ENCODE measurements at regions not wholly inside any gene's neighbourhood (a gene's known extent, or its start where the extent isn't known, plus 50 kb on each side); places are given as distances from the start of the nearest gene placed in this dataset.
"Not testable (repeated sequence)": the region's sequence is repeated elsewhere in the genome, so short reads cannot be mapped to it uniquely, and the experiment has no call there.

DNA sequence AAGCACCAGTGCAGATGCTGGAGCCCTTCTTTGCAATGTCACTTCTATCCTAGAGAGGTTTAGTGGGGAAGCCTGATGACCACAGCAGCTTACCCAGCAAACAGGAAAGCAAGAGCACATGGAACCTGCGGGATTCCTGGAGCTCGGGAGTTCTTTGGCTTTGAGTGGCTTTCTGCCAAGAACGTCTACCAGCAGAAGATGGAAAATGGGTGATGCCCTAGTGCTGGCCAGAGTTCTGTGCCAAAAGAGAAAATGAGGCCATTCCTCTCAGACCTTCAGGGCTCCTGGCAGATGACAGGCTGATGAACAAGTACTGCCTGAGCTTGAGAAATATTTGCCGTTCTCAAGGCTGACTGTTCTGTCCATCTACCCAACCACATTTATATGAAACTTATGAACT is 332.1 kb upstream of the CCL2 start:
- H3K36me3 Mint-ChIP-seq = no peaks in the 10 kb centered on the region
- no peaks in the 10 kb centered on the region for H3K9me3 Mint-ChIP-seq
- ATAC-seq (no peak), DNase-seq (ENCODE audit: low spot score) (no peak)
- H3K4me1 Mint-ChIP-seq (ENCODE audit: low read depth in 2 of 2) = no peaks in the 10 kb centered on the region
- H3K4me3 Mint-ChIP-seq = no peak overlapping the region
- H3K27me3 Mint-ChIP-seq = peaks cover 13 to 22% of the 10 kb centered on the region in 2 donors
- no peak overlapping the region for H3K27ac Mint-ChIP-seq

DNA sequence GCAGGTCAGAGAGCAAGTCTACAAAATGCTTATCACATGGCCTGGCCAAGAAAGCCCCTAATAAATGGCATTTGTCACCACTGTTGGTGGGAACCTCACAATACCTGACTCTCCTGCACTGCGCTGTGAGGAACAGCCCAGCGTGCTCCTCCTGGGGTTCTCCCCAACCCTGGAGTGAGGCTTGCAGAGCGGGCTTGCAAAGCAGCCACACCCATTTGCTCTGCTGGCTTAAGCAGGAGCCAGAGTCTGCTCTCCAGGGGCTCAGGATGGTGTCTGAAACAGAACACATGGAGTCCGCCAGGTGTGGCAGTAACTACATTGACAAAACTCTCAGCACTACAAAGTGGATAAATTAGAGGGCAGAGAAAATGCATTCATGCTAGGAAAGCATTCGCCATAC is 331.0 kb upstream of the CCL2 start:
- H3K4me1 Mint-ChIP-seq (ENCODE audit: low read depth in 2 of 2) = no peaks in the 10 kb centered on the region
- H3K27ac Mint-ChIP-seq = no peak overlapping the region
- H3K9me3 Mint-ChIP-seq = no peaks in the 10 kb centered on the region
- no peaks in the 10 kb centered on the region for H3K36me3 Mint-ChIP-seq
- H3K27me3 Mint-ChIP-seq = peaks cover 10 to 16% of the 10 kb centered on the region in 2 donors
- ATAC-seq = no peak
- H3K4me3 Mint-ChIP-seq = no peak overlapping the region
- DNase-seq (ENCODE audit: low spot score) = no peak

- ATAC-seq (no peak), DNase-seq (ENCODE audit: low spot score) (no peak)
- Mint-ChIP-seq H3K27ac (no peak overlapping the region), H3K4me3 (no peak overlapping the region), H3K9me3 (no peaks in the 10 kb centered on the region), H3K4me1 (ENCODE audit: low read depth in 2 of 2) (no peaks in the 10 kb centered on the region), H3K36me3 (no peaks in the 10 kb centered on the region), H3K27me3 (peaks cover 13 to 16% of the 10 kb centered on the region in 2 donors)
Observed at GRCh38 chr17:33925649-33926048, 329.4 kb upstream of the CCL2 start.

DNA sequence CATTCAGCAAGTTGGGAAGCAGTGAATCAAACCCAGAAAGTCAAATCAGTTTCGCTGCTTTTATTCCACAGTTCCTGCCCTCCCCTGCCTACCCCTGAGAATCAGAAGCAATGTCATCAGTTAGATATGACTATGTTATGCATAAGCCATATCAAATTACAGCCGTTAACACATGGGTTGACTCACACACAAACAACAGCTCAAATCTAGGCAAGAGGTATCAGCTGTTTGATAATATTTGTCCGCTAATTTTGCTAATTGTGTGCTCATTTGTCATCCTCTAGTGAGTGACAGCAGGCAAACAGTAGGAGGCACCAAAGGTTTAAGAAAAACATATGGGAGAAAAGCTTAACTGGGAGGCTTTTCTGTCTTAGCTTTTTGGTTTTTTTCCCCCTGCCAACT is 327.4 kb upstream of the CCL2 start:
- Mint-ChIP-seq H3K9me3 (no peaks in the 10 kb centered on the region), H3K4me1 (ENCODE audit: low read depth in 2 of 2) (no peaks in the 10 kb centered on the region), H3K4me3 (no peak overlapping the region), H3K27ac (no peak overlapping the region), H3K27me3 (peaks cover 0 to 3% of the 10 kb centered on the region in 2 donors), H3K36me3 (no peaks in the 10 kb centered on the region)
- no peak for ATAC-seq
- DNase-seq (ENCODE audit: low spot score) = no peak

DNA sequence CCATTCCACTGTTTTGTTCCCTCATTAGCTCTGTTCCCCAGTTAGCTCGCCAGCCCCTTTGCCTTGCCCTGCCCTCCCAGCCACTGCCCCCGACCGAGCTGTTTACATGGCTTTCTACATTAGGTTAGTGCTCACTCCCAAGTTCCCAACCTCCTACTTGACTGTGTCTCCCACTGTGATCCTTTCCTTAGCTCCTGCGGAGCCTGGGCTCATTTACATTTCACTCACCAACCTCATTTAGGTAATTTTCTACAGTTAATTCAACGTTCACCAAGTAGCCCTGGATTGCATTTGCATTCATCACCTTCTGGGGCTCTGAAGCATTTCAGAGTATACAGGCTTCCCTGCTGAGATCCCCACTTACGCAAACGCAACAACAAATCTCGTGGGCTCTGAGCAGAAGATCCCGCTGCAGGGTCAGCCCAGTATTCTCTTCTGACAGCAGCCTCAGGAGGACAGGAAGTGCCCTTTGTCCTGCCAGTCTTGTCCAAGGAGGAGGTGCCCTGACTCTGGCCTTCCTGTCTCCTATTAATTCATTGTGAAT is 325.8 kb upstream of the CCL2 start:
- Mint-ChIP-seq H3K36me3 (no peaks in the 10 kb centered on the region), H3K27me3 (peaks cover 0 to 3% of the 10 kb centered on the region in 2 donors), H3K4me3 (no peak overlapping the region), H3K4me1 (ENCODE audit: low read depth in 2 of 2) (no peaks in the 10 kb centered on the region), H3K9me3 (no peaks in the 10 kb centered on the region), H3K27ac (no peak overlapping the region)
- DNase-seq (ENCODE audit: low spot score) (no peak), ATAC-seq (no peak)

GRCh38 chr17:33931148-33931814 is 323.8 kb upstream of the CCL2 start:
- not testable (repeated sequence) for H3K36me3 Mint-ChIP-seq; DNase-seq (ENCODE audit: low spot score); H3K4me3 Mint-ChIP-seq; H3K9me3 Mint-ChIP-seq; H3K4me1 Mint-ChIP-seq (ENCODE audit: low read depth in 2 of 2); ATAC-seq; H3K27ac Mint-ChIP-seq
- H3K27me3 Mint-ChIP-seq = peaks cover 0 to 12% of the 10 kb centered on the region in 2 donors

- DNase-seq (ENCODE audit: low spot score) (no peak), ATAC-seq (no peak)
- H3K27me3 Mint-ChIP-seq = peaks cover 0 to 12% of the 10 kb centered on the region in 2 donors
- no peaks in the 10 kb centered on the region for H3K9me3 Mint-ChIP-seq
- no peaks in the 10 kb centered on the region for H3K36me3 Mint-ChIP-seq
- H3K4me3 Mint-ChIP-seq = no peak overlapping the region
- H3K4me1 Mint-ChIP-seq (ENCODE audit: low read depth in 2 of 2) = no peaks in the 10 kb centered on the region
- H3K27ac Mint-ChIP-seq = no peak overlapping the region
Observed at GRCh38 chr17:33932996-33933395, 322.1 kb upstream of the CCL2 start.

- H3K27me3 Mint-ChIP-seq = peaks cover 0 to 12% of the 10 kb centered on the region in 2 donors
- no peaks in the 10 kb centered on the region for H3K4me1 Mint-ChIP-seq (ENCODE audit: low read depth in 2 of 2)
- no peak overlapping the region for H3K4me3 Mint-ChIP-seq
- H3K36me3 Mint-ChIP-seq = no peaks in the 10 kb centered on the region
- DNase-seq (ENCODE audit: low spot score) (no peak), ATAC-seq (no peak)
- H3K27ac Mint-ChIP-seq = no peak overlapping the region
- no peaks in the 10 kb centered on the region for H3K9me3 Mint-ChIP-seq
Observed at GRCh38 chr17:33933576-33933975, 321.5 kb upstream of the CCL2 start.

DNA sequence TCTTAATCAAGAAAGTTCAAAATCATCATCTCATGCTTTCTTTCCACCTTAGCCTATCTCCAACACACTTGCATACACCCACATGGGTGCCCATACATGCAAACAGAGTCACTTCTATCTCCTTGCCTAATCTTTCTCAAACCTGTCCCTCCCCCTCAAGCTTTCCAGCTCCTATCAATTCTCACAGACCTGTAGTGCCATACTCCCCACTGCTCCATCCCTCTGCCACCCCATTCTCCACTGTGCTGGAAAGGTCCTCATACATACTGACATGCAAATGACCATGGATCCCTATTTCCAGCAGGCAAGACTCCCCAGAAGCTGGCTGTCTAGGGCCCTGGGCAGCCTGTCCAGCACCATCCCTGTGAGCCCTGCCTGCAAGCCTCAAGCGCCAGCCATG is 320.4 kb upstream of the CCL2 start:
- Mint-ChIP-seq H3K36me3 (no peaks in the 10 kb centered on the region), H3K9me3 (no peaks in the 10 kb centered on the region), H3K27ac (no peak overlapping the region), H3K4me1 (ENCODE audit: low read depth in 2 of 2) (no peaks in the 10 kb centered on the region), H3K27me3 (peaks cover 0 to 9% of the 10 kb centered on the region in 2 donors), H3K4me3 (no peak overlapping the region)
- ATAC-seq (peak in 1 of 2 donors; percentile 4), DNase-seq (ENCODE audit: low spot score) (no peak)

DNA sequence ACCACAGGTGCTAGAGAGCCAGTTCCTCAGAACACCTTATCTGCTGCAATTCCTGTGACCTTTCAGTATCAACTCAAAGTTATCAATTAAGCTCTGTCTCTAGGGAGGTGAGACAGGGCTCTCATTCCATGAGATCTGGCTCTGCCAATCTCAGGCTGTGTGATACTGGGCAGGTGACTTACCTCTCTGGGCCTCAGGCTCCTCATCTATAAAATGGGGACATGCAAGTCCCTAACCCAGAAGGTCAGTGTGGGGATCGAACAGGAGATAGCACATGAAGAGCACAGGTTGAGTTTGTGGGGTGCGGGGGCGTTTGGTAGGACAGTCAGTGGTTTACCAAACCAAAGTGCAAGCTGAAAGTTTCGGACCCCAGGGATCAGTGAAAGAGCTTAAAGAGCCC is 319.3 kb upstream of the CCL2 start:
- Mint-ChIP-seq H3K4me3 (no peak overlapping the region), H3K27me3 (peaks cover 0 to 11% of the 10 kb centered on the region in 2 donors), H3K36me3 (no peaks in the 10 kb centered on the region), H3K27ac (no peak overlapping the region), H3K4me1 (ENCODE audit: low read depth in 2 of 2) (no peaks in the 10 kb centered on the region), H3K9me3 (no peaks in the 10 kb centered on the region)
- ATAC-seq = no peak
- DNase-seq (ENCODE audit: low spot score) = no peak

DNA sequence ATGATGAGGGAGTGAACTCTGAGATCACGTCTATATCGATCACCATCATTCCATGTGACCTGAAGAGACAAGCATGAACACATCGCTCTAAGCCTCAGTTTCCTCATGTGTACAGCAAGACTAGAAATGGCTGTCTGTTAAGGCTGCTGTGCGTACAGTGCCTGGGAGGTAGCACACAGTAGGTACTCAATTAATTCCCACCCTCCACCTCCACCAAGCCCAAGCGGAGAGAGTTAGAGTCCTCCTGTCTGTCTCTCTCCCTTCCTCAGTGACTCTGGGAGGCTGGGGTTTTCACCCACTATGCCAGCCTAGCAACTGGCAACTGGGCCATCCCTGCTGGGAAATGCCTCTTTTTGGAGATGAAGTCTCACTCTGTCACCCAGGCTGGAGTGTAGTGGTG is 318.3 kb upstream of the CCL2 start:
- no peak overlapping the region for H3K4me3 Mint-ChIP-seq
- H3K36me3 Mint-ChIP-seq = no peaks in the 10 kb centered on the region
- DNase-seq (ENCODE audit: low spot score) (no peak), ATAC-seq (no peak)
- H3K9me3 Mint-ChIP-seq = no peaks in the 10 kb centered on the region
- H3K27me3 Mint-ChIP-seq = peaks cover 0 to 11% of the 10 kb centered on the region in 2 donors
- no peaks in the 10 kb centered on the region for H3K4me1 Mint-ChIP-seq (ENCODE audit: low read depth in 2 of 2)
- no peak overlapping the region for H3K27ac Mint-ChIP-seq

- DNase-seq (ENCODE audit: low spot score) = no peak
- Mint-ChIP-seq H3K27ac (no peak overlapping the region), H3K27me3 (peaks cover 7 to 11% of the 10 kb centered on the region in 2 donors), H3K36me3 (no peaks in the 10 kb centered on the region), H3K9me3 (no peaks in the 10 kb centered on the region), H3K4me3 (no peak overlapping the region), H3K4me1 (ENCODE audit: low read depth in 2 of 2) (no peaks in the 10 kb centered on the region)
- ATAC-seq = no peak
Observed at GRCh38 chr17:33939959-33940358, 315.1 kb upstream of the CCL2 start.

DNA sequence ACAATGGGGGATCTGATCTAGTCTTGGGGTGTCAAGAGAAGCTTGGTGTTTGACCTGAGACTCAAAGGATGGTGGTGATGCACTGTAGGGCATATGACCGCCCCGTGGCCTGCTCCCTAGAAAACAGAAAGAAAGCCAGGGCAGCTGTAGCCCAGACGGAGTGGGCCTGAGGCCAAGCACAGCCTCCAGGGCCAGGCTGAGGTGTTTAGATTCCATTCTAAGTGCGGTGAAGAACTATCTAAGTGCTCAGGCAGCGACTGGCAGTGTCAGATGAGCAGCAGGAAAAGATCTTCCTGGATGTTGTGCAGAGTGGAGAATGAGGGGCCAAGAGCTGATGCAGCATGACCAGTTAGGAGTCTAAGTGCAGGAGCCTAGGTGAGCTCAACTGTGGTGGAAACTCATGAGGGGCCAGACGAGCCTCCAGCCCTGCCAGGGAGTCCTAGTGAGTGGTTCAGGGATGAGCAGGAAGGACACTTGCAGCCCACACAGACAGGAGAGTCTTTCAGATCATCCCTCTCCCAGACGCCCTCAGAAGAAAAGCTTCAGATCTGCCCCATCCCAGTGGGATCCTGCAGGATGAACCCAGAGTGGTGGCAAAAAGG is 314.2 kb upstream of the CCL2 start:
- peak in 1 of 2 donors; percentile 36 for ATAC-seq
- no peaks in the 10 kb centered on the region for H3K4me1 Mint-ChIP-seq (ENCODE audit: low read depth in 2 of 2)
- no peak overlapping the region for H3K4me3 Mint-ChIP-seq
- H3K9me3 Mint-ChIP-seq = no peaks in the 10 kb centered on the region
- H3K27ac Mint-ChIP-seq = no peak overlapping the region
- no peak for DNase-seq (ENCODE audit: low spot score)
- peaks cover 7% of the 10 kb centered on the region in 2 donors for H3K27me3 Mint-ChIP-seq
- no peaks in the 10 kb centered on the region for H3K36me3 Mint-ChIP-seq

DNA sequence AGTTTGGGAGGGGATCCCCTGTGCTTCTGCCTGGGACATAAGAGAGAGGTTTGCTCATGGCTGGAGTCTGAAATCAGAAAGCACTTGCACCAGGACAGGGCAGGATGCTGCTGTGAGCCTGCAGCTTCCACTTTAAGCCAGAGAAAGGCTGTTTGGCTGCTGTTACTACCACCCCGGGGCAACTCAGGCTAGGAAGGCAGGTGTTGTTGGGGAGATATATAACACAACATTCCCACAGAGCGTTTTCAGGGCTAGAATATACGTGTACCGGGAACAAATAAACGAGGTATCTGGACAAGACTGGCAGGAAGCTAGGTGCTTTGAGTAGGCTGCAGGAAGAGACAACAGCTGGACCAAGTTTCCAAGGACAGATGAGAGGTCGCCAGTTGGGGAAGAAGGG is 313.3 kb upstream of the CCL2 start:
- no peaks in the 10 kb centered on the region for H3K9me3 Mint-ChIP-seq
- H3K36me3 Mint-ChIP-seq = no peaks in the 10 kb centered on the region
- ATAC-seq = no peak
- no peak for DNase-seq (ENCODE audit: low spot score)
- no peaks in the 10 kb centered on the region for H3K4me1 Mint-ChIP-seq (ENCODE audit: low read depth in 2 of 2)
- no peak overlapping the region for H3K4me3 Mint-ChIP-seq
- peaks cover 11 to 13% of the 10 kb centered on the region in 2 donors for H3K27me3 Mint-ChIP-seq
- H3K27ac Mint-ChIP-seq = no peak overlapping the region
